CD4-positive, alpha-beta T cell treated with Interleukin-17A for 4 hours (primary cell): ENCODE measurements at regions not wholly inside any gene's neighbourhood (a gene's known extent, or its start where the extent isn't known, plus 50 kb on each side); places are given as distances from the start of the nearest gene placed in this dataset.
"Not testable (repeated sequence)": the region's sequence is repeated elsewhere in the genome, so short reads cannot be mapped to it uniquely, and the experiment has no call there.

Experiments used
- DNase-seq: peaks from one replicate; pipeline ENCODE4 v3.0.0-alpha.2; 2020; ENCODE audit warnings: mixed read lengths

GRCh38 chr17:71039391-71039790 lies 870.1 kb downstream of the KCNJ2 start:
- no peak for DNase-seq

GRCh38 chr17:71052971-71053370 lies 883.6 kb downstream of the KCNJ2 start:
- DNase-seq, result no peak

GRCh38 chr17:71055128-71055527 lies 885.8 kb downstream of the KCNJ2 start:
- no peak for DNase-seq

GRCh38 chr17:71057448-71057847 lies 888.1 kb downstream of the KCNJ2 start:
- no peak for DNase-seq

GRCh38 chr17:71057938-71058337 lies 888.6 kb downstream of the KCNJ2 start:
- no peak for DNase-seq

GRCh38 chr17:71063127-71063526 lies 893.8 kb downstream of the KCNJ2 start:
- no peak for DNase-seq

GRCh38 chr17:71063559-71063958 lies 894.2 kb downstream of the KCNJ2 start:
- no peak for DNase-seq

GRCh38 chr17:71067669-71068407 lies 898.5 kb downstream of the KCNJ2 start:
- no peak for DNase-seq

- DNase-seq, result no peak
Measured at GRCh38 chr17:71068408-71068750, 899.0 kb downstream of the KCNJ2 start.

- no peak for DNase-seq
Measured at GRCh38 chr17:71071041-71071440, 901.7 kb downstream of the KCNJ2 start.

- no peak for DNase-seq
Measured at GRCh38 chr17:71071837-71072236, 902.5 kb downstream of the KCNJ2 start.

- no peak for DNase-seq
Measured at GRCh38 chr17:71080937-71081336, 911.6 kb downstream of the KCNJ2 start.

- DNase-seq, result no peak
Measured at GRCh38 chr17:71081666-71082065, 912.3 kb downstream of the KCNJ2 start.

GRCh38 chr17:71084219-71084618 lies 914.9 kb downstream of the KCNJ2 start:
- DNase-seq, result no peak

GRCh38 chr17:71084838-71085237 lies 915.5 kb downstream of the KCNJ2 start:
- no peak for DNase-seq

- no peak for DNase-seq
Measured at GRCh38 chr17:71085238-71086033, 916.1 kb downstream of the KCNJ2 start.

GRCh38 chr17:71089431-71089830 lies 920.1 kb downstream of the KCNJ2 start:
- DNase-seq, result no peak

GRCh38 chr17:71098071-71098470 lies 928.7 kb downstream of the KCNJ2 start:
- DNase-seq, result no peak

GRCh38 chr17:71099003-71099714 lies 929.8 kb downstream of the KCNJ2 start:
- DNase-seq, result no peak

- no peak for DNase-seq
Measured at GRCh38 chr17:71102777-71103176, 933.4 kb downstream of the KCNJ2 start.

GRCh38 chr17:71104225-71104624 lies 934.9 kb downstream of the KCNJ2 start:
- no peak for DNase-seq

- DNase-seq, result not testable (repeated sequence)
Measured at GRCh38 chr17:71106056-71106455, 936.7 kb downstream of the KCNJ2 start.

- no peak for DNase-seq
Measured at GRCh38 chr17:71107136-71107535, 937.8 kb downstream of the KCNJ2 start.

- no peak for DNase-seq
Measured at GRCh38 chr17:71109697-71110096, 940.4 kb downstream of the KCNJ2 start.
